Lower lobe of right lung (tissue), 2 donors: ENCODE measurements at regions not wholly inside any gene's neighbourhood (a gene's known extent, or its start where the extent isn't known, plus 50 kb on each side); places are given as distances from the start of the nearest gene placed in this dataset.

ENCODE experiments used
- ATAC-seq, 2 donors: fragments of 200-7000 bp; cut with Tn5 transposase; one replicate each; pipeline ENCODE4 v1.9.1; 2020 to 2022; ENCODE audit warnings: mild to moderate bottlenecking in 2 of 2, moderate library complexity in 2 of 2
- DNase-seq: peaks from one replicate; pipeline ENCODE4 v3.0.0-alpha.2; 2020
- H3K27ac ChIP-seq: fragments of 200-600 bp; one replicate; pipeline ENCODE4 v1.8.0; 2022
- H3K27me3 ChIP-seq: fragments of 200-600 bp; one replicate; pipeline ENCODE4 v1.8.0; 2022; ENCODE audit warnings: low read depth
- H3K36me3 ChIP-seq: fragments of 200-600 bp; one replicate; pipeline ENCODE4 v1.8.0; 2022; ENCODE audit warnings: mild to moderate bottlenecking
- H3K4me1 ChIP-seq: fragments of 200-600 bp; one replicate; pipeline ENCODE4 v1.8.0; 2022
- H3K4me3 ChIP-seq: fragments of 200-600 bp; one replicate; pipeline ENCODE4 v1.8.0; 2022; ENCODE audit warnings: mild to moderate bottlenecking
- H3K9me3 ChIP-seq: fragments of 200-600 bp; one replicate; pipeline ENCODE4 v1.8.0; 2022
- intact Hi-C: fragments of 100-400 bp; cut with DNase I; formaldehyde crosslinking; loops from one replicate; pipeline ENCODE4 v1.11.0; 2022
- TF ChIP-seq, protein P1 (sequence below): fragments of 200-600 bp; IDR thresholded peaks from one replicate; pipeline ENCODE4 v1.8.0; 2022; ENCODE audit warnings: antibody characterized with exemption, mild to moderate bottlenecking
- donor health status: DM: no; HTN: yes; CAD: no; lungs with severe emphysema.

DNA sequence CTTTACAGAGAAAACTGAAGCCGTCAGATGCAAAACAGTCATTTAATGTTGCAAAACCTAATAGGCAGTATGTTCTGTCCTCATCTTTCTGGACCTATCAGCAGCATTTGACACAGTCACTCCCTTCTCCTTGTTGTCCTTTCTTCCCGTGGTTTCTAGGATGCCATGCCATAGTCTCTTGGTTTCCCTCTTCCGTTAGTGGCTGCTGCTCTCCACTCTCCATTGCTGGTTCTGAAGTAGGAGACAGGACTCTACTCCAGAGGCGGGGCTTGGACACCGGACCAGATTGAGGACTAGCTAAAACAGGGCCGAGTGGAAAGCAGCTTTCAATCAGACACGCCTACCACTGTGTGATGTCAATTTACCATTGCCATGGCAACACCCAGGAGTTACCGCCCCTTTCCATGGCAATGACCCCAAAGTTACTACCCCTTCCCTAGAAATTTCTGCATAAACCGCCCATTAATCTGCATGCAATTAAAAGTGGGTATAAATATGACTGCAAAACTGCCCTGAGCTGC lies 88.8 kb upstream of the CCDC160 start:
- DNase-seq (no peak), ATAC-seq (no peak)
- no peak overlapping the region for H3K27ac ChIP-seq
- intact Hi-C loops, result no loop called here
- no peaks in the 10 kb centered on the region for H3K4me1 ChIP-seq
- TF ChIP-seq, protein P1, sequence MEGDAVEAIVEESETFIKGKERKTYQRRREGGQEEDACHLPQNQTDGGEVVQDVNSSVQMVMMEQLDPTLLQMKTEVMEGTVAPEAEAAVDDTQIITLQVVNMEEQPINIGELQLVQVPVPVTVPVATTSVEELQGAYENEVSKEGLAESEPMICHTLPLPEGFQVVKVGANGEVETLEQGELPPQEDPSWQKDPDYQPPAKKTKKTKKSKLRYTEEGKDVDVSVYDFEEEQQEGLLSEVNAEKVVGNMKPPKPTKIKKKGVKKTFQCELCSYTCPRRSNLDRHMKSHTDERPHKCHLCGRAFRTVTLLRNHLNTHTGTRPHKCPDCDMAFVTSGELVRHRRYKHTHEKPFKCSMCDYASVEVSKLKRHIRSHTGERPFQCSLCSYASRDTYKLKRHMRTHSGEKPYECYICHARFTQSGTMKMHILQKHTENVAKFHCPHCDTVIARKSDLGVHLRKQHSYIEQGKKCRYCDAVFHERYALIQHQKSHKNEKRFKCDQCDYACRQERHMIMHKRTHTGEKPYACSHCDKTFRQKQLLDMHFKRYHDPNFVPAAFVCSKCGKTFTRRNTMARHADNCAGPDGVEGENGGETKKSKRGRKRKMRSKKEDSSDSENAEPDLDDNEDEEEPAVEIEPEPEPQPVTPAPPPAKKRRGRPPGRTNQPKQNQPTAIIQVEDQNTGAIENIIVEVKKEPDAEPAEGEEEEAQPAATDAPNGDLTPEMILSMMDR, result no peak
- H3K36me3 ChIP-seq, result no peaks in the 10 kb centered on the region
- H3K9me3 ChIP-seq, result no peaks in the 10 kb centered on the region
- H3K27me3 ChIP-seq, result no peaks in the 10 kb centered on the region
- no peak overlapping the region for H3K4me3 ChIP-seq

DNA sequence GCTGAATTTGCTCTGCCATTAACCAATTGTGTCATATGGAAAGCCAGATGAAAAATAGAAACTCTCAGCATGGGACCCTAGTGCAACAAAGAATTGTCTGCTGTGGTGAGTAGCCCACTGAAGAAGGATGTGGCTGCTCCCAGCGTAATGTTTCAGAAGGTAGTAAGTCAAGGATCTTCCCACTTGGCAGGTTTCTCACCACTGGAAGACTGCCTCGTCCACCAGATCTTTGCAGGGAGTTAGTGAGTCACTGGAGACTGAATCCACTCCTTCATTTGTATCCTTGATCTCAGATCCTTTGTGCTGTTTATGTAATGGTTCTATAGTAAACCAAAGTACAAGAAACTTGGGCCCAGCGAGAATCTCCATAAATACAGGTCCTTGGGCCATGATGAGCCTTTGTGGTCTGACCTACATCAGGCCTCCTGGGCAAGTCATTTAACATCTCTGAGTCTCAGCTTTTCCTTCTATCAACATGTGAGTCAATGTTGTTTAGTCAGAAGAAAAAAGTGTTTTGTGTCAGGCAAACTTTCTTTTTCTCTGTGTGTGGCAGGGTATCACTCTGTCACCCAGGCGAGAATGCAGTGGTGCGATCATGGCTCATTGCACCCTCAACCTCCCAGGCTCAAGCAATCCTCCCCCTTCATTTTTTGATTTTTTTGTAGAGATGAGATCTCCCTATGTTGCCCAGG lies 78.0 kb upstream of the CCDC160 start:
- intact Hi-C loops, result no loop called here
- H3K4me3 ChIP-seq, result no peak overlapping the region
- no peaks in the 10 kb centered on the region for H3K9me3 ChIP-seq
- H3K27me3 ChIP-seq, result no peaks in the 10 kb centered on the region
- TF ChIP-seq, protein P1, result no peak
- no peak overlapping the region for H3K27ac ChIP-seq
- H3K4me1 ChIP-seq, result no peaks in the 10 kb centered on the region
- no peak for ATAC-seq
- no peak for DNase-seq
- H3K36me3 ChIP-seq, result no peaks in the 10 kb centered on the region

DNA sequence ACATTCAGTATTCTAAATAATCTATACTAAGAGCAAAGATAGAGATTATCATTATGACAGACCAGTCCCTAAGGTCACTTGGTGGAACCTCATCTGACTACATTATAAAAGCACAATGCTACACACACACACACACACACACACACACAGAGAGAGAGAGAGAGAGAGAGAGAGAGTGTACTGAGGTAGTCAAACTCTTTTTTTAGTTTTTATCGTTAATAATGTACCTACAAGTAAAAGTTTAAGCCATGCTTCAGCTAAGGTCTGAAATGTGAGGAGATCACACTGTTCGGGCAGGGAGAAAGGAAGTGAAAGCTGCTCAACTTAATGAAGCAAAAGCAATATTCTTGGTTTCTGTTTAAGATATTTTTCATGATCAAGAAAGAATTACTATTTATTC lies 75.8 kb upstream of the CCDC160 start:
- intact Hi-C loops, result no loop called here
- H3K9me3 ChIP-seq, result no peaks in the 10 kb centered on the region
- H3K36me3 ChIP-seq, result no peaks in the 10 kb centered on the region
- H3K27me3 ChIP-seq, result no peaks in the 10 kb centered on the region
- no peak overlapping the region for H3K27ac ChIP-seq
- H3K4me1 ChIP-seq, result no peaks in the 10 kb centered on the region
- TF ChIP-seq, protein P1, result no peak
- no peak overlapping the region for H3K4me3 ChIP-seq
- DNase-seq (no peak), ATAC-seq (no peak)

DNA sequence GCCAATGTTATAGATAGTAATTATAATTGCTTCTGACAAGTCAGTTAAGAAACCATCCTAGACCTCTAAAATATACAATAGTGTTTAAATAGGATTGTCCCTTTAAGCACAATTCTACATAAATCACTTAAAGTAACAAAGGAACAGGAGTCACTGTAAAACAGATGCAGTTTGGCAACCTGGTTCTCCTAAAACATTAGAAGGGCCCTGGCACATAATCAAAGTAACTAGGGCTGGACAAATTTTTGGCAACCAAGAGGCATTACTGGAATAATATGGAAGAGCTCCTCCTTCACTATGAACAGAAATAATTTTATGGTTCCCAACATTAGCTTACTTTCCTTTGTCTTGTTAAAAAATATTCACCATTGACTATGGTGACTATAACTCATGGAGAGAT lies 75.0 kb upstream of the CCDC160 start:
- no peaks in the 10 kb centered on the region for H3K36me3 ChIP-seq
- H3K27ac ChIP-seq, result no peak overlapping the region
- ATAC-seq (no peak), DNase-seq (no peak)
- no peak overlapping the region for H3K4me3 ChIP-seq
- no peaks in the 10 kb centered on the region for H3K4me1 ChIP-seq
- H3K27me3 ChIP-seq, result no peaks in the 10 kb centered on the region
- intact Hi-C loops, result no loop called here
- H3K9me3 ChIP-seq, result no peaks in the 10 kb centered on the region
- TF ChIP-seq, protein P1, result no peak

DNA sequence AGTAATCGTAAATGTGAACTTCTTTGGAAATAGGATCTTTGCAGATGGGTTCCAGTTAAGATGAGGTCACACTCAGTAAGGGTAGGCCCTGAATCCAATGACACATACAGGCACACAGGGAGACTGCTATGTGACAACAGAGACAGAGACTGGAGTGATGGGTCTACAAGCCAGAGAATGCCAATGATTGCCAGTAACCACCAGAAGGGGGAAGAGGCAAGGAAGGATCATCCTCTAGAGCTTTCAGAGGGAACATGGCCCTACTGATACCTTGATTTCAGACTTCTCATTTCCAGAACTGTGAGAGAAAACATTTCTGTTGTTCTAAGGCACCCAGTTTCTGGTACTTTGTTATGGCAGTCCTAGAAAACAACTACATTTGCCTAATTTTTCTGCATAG lies 73.1 kb upstream of the CCDC160 start:
- ATAC-seq (no peak), DNase-seq (no peak)
- Histone ChIP-seq H3K9me3 (no peaks in the 10 kb centered on the region), H3K4me1 (no peaks in the 10 kb centered on the region), H3K27me3 (no peaks in the 10 kb centered on the region), H3K27ac (no peak overlapping the region), H3K36me3 (no peaks in the 10 kb centered on the region), H3K4me3 (no peak overlapping the region)
- TF ChIP-seq, protein P1, result no peak
- intact Hi-C loops, result no loop called here
